ENCODE measurements at regions not wholly inside any gene's neighbourhood (a gene's known extent, or its start where the extent isn't known, plus 50 kb on each side); places are given as distances from the start of the nearest gene placed in this dataset.
"Not testable (repeated sequence)": the region's sequence is repeated elsewhere in the genome, so short reads cannot be mapped to it uniquely, and the experiment has no call there.

- ATAC-seq (ENCODE audit: low FRiP score in 2 of 2): no peak
- Histone ChIP-seq H3K4me1 (no peaks in the 10 kb centered on the region), H3K4me3 (no peak overlapping the region), H3K9me3 (no peaks in the 10 kb centered on the region), H3K27me3 (no peaks in the 10 kb centered on the region), H3K27ac (no peak overlapping the region), H3K36me3 (no peaks in the 10 kb centered on the region)
- no peak for DNase-seq
- TF ChIP-seq POLR2AphosphoS5 (IDR thresholded peaks at IDR 0.05): no peak
- TF ChIP-seq EP300 (IDR thresholded peaks at IDR 0.05): no peak
- TF ChIP-seq POLR2A (IDR thresholded peaks at IDR 0.05): no peak
- no peak for TF ChIP-seq CTCF (IDR thresholded peaks at IDR 0.05)
- 62 to 76% methylated on average over 2 of the region's 2 CpGs for WGBS, 2 donors
Observed at GRCh38 chr13:31540281-31540680, 199.0 kb upstream of the RXFP2 start.

- DNase-seq (no peak), ATAC-seq (ENCODE audit: low FRiP score in 2 of 2) (no peak)
- no peaks in the 10 kb centered on the region for H3K9me3 ChIP-seq
- no peaks in the 10 kb centered on the region for H3K27me3 ChIP-seq
- H3K4me3 ChIP-seq: no peak overlapping the region
- H3K4me1 ChIP-seq: no peaks in the 10 kb centered on the region
- no peak overlapping the region for H3K27ac ChIP-seq
- H3K36me3 ChIP-seq: no peaks in the 10 kb centered on the region
- TF ChIP-seq EP300 (IDR thresholded peaks at IDR 0.05): no peak
Observed at GRCh38 chr13:31543190-31543589, 196.1 kb upstream of the RXFP2 start.

- TF ChIP-seq CTCF (IDR thresholded peaks at IDR 0.05) (no peak), POLR2A (IDR thresholded peaks at IDR 0.05) (no peak), POLR2AphosphoS5 (IDR thresholded peaks at IDR 0.05) (no peak), EP300 (IDR thresholded peaks at IDR 0.05) (no peak)
- H3K9me3 ChIP-seq: no peaks in the 10 kb centered on the region
- H3K4me1 ChIP-seq: no peaks in the 10 kb centered on the region
- H3K36me3 ChIP-seq: no peaks in the 10 kb centered on the region
- H3K27me3 ChIP-seq: no peaks in the 10 kb centered on the region
- peak in 1 of 2 donors; percentile 35 for ATAC-seq (ENCODE audit: low FRiP score in 2 of 2)
- DNase-seq: no peak
- 60 to 61% methylated on average over 3 of the region's 3 CpGs for WGBS, 2 donors
- H3K27ac ChIP-seq: no peak overlapping the region
- no peak overlapping the region for H3K4me3 ChIP-seq
Observed at GRCh38 chr13:31545616-31546015, 193.7 kb upstream of the RXFP2 start.

- Histone ChIP-seq H3K27me3 (no peaks in the 10 kb centered on the region), H3K4me1 (no peaks in the 10 kb centered on the region), H3K27ac (no peak overlapping the region), H3K9me3 (no peaks in the 10 kb centered on the region), H3K36me3 (no peaks in the 10 kb centered on the region), H3K4me3 (no peak overlapping the region)
- ATAC-seq (ENCODE audit: low FRiP score in 2 of 2): no peak
- DNase-seq: no peak
- 58 to 60% methylated on average over 5 of the region's 5 CpGs for WGBS, 2 donors
- TF ChIP-seq CTCF (IDR thresholded peaks at IDR 0.05) (no peak), POLR2A (IDR thresholded peaks at IDR 0.05) (no peak), POLR2AphosphoS5 (IDR thresholded peaks at IDR 0.05) (no peak), EP300 (IDR thresholded peaks at IDR 0.05) (no peak)
Observed at GRCh38 chr13:31556376-31556775, 182.9 kb upstream of the RXFP2 start.

GRCh38 chr13:31584221-31584620, 155.1 kb upstream of the RXFP2 start:
- WGBS, 2 donors: 92 to 97% methylated on average over 7 to 9 of the region's 9 CpGs
- not testable (repeated sequence) for DNase-seq; H3K4me1 ChIP-seq; H3K4me3 ChIP-seq; H3K9me3 ChIP-seq; H3K27me3 ChIP-seq; ATAC-seq (ENCODE audit: low FRiP score in 2 of 2); H3K36me3 ChIP-seq; H3K27ac ChIP-seq

GRCh38 chr13:31587698-31588266, 151.5 kb upstream of the RXFP2 start:
- peaks cover 0 to 7% (median 0%) of the 10 kb centered on the region in 4 donors for H3K9me3 ChIP-seq
- WGBS, 2 donors: 64 to 67% methylated on average over 3 of the region's 3 CpGs
- H3K27ac ChIP-seq: no peak overlapping the region
- no peak for DNase-seq
- no peak overlapping the region for H3K4me3 ChIP-seq
- H3K27me3 ChIP-seq: no peaks in the 10 kb centered on the region
- no peaks in the 10 kb centered on the region for H3K36me3 ChIP-seq
- TF ChIP-seq POLR2AphosphoS5 (IDR thresholded peaks at IDR 0.05) (no peak), POLR2A (IDR thresholded peaks at IDR 0.05) (no peak), CTCF (IDR thresholded peaks at IDR 0.05) (no peak), EP300 (IDR thresholded peaks at IDR 0.05) (no peak)
- ATAC-seq (ENCODE audit: low FRiP score in 2 of 2): no peak
- H3K4me1 ChIP-seq: no peaks in the 10 kb centered on the region

Data from upper lobe of left lung (tissue), 6 donors.